ENCODE measurements at regions not wholly inside any gene's neighbourhood (a gene's known extent, or its start where the extent isn't known, plus 50 kb on each side); places are given as distances from the start of the nearest gene placed in this dataset.

DNA sequence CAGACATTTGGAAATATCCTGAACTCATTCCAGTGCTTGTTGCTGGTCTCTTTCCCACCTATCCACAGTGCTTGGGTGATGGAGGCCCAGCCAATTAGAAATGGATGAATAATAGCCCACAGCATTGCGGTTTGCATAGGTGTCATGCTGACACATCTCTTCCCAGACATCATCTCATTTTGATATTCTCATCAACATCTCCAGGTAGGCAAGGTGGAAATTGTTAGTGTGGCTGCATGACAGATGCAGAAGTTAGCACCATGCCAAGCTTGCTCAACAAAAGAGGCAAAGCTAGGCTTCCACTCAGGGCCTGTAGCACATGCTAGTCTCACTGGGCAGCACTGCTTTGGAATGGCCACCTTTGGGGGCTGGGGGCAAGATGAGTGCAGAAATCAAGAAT is 1118.9 kb downstream of the VRK1 start:
- no peak for DNase-seq

DNA sequence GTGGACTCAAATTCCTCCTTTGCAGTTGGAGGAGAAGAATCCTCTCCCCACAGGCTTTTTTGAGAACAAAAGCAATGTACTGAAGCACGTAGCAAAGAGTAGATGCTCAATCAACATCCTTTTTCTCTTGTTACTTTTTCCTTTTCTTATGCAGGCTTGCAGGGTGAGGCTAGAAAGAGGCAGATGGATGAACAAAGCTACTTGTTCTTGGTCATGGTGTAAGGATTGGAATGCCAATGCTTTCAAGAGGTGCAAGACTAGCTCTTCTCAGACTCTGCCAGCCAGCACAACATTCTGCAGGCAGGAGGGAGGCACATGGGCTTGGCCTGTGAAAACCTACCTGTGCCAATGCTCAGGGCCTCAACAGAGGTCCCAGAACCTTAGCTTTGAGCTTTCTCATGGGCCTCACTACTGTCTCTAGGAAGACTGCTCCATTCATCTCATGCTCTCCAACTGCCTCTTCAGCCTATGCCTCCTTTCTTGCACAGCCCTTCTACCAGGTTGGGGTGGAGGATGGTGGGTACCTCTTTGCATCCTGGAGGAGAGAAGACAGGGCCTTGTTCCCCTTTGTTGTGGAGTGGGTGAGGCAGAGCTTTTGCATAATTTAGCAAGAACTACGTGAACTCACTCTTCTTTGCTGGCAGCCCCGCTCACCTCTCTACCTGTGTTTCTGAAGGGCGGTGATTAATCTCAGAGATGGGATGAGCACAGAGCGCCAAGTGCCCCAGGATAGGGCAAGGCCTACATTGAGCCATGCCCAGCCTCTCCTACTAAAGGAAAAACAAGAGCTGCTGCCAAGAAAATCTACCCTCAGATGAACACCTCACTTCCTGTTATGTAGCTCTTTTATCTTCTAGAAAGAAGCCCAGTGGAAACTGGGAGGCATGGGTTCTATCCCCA is 1119.7 kb downstream of the VRK1 start:
- DNase-seq = no peak

GRCh38 chr14:97920201-97920600 is 1123.0 kb downstream of the VRK1 start:
- no peak for DNase-seq

GRCh38 chr14:97921296-97921695 is 1124.1 kb downstream of the VRK1 start:
- no peak for DNase-seq

DNA sequence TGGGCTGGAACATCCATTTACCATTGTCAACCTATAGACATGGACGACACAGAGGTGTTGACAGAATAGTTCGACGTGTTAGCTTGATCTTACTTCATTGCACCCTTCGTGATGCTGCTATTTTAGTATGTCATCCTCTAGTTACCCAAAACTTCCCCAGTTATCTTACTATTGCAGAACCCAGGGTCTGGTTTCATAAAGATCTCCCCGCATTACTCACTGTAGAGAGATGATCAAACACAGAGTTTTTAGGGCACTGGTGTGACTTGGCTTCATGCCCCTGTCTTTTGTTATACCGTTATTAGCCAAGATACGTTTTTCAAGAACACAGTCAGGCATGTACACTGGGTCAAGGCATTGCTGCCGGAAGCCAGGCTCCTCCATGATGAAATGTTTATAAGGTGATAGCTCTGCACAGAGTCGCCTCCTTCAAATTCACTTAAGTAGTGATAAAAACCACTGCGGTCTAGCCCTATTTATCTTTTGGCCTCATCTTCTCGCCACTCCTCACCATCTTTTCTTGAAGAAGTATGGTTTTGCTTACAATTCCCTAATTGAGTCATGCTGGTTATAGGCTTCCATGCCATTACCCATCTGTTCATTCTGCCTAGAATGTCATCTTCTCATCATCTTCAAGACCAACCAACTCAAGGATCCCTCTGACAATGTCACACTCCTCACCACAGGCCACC is 1127.9 kb downstream of the VRK1 start:
- no peak for DNase-seq

DNA sequence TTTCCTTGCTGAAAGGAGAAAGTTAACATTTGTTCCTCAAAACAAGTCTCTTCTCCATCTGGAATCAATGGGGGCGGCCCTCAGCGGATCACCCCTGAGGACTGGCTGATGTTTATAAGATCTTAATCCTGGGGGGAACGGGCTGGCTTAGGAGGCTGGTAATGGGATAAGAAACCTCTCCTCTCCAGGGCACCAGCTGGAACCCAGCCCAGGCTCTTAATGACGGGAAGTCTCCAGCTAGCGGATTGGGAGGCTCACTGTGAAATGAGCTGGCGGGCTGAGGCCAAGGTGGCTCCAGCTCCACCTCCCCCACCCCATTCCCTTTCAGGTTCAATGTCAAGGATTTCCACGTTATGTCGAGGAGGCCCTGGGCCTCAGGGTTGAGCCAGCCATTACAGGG is 1133.0 kb downstream of the VRK1 start:
- DNase-seq = no peak

DNA sequence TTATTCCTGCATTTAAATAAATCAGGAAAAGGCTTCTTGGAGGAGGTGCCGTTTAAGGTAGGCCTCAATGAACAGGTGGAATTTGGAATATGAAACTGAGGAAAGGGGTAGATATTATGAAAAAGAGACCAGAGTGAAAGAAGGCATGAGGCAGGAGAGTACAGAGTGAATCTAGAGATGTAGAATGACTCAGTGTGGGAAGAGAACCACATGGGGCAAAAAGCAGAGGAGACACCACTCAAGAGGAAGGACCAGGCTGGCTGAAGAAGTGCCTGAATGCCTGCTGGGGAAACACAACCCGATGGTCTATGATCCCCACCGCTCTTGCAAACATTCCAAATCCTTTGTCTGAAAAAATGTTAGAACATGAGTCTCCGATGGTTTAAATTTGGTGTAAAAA is 1134.1 kb downstream of the VRK1 start:
- DNase-seq = no peak

GRCh38 chr14:97942921-97943320 is 1145.7 kb downstream of the VRK1 start:
- DNase-seq = no peak

DNA sequence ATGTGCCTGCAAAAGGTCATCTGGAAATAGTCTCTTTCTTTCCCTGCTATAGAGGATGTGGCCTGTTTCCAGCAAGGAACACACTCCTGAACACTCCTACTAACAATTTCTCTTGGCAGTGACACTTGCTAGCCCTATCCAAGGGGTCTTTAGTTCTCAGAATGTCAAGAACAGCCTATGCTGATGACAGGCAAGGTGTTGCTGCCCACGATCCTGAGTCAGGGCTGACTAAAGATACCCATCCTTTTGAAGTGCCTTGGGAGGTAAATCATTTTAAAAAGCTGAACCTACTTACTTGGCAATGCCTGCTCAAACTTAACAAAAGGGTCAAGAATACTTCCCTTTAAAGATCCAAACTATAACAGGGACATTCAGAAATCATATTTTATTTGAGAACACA is 1146.4 kb downstream of the VRK1 start:
- no peak for DNase-seq

DNA sequence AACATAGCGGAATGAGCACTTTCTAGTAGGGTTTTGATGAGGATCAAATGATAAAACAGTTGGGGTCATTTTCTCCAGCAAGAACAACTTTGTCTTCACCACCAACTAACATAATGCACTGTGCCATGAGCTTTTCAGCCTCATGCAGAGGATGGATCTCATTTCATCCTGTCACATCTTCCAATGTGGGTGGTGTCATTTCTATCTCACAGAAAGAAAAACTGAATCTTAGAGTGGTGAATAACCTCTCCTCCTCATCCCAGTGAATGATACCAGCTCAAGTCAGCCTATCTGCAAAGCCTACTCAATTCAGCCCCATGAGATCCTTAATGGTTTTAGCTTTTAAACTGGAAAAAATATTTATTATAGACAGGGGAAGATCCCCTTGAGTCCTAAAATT is 1147.2 kb downstream of the VRK1 start:
- no peak for DNase-seq

DNA sequence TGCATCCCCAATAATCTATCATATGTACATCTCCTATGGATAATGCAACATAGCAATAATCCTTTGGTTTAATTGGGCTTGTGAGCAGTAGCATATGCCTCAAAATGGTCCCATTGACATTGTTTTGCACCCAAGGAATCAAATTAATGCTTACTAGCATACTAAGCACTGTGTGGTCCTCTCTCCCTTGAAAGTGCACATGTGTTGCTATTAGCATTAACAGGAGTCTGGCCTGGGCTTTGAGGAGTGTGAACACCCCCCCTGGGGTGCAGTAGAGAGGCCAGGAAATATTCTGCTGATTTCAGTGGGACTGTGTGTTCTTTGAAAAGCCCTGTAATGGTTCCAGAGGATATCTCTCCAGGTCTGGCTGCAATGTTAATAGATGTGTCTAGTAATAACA is 1148.4 kb downstream of the VRK1 start:
- DNase-seq = no peak

- no peak for DNase-seq
Measured at GRCh38 chr14:97946240-97946639, 1149.1 kb downstream of the VRK1 start.

- DNase-seq = no peak
Measured at GRCh38 chr14:97946641-97947040, 1149.5 kb downstream of the VRK1 start.

- no peak for DNase-seq
Measured at GRCh38 chr14:97948841-97949240, 1151.7 kb downstream of the VRK1 start.

DNA sequence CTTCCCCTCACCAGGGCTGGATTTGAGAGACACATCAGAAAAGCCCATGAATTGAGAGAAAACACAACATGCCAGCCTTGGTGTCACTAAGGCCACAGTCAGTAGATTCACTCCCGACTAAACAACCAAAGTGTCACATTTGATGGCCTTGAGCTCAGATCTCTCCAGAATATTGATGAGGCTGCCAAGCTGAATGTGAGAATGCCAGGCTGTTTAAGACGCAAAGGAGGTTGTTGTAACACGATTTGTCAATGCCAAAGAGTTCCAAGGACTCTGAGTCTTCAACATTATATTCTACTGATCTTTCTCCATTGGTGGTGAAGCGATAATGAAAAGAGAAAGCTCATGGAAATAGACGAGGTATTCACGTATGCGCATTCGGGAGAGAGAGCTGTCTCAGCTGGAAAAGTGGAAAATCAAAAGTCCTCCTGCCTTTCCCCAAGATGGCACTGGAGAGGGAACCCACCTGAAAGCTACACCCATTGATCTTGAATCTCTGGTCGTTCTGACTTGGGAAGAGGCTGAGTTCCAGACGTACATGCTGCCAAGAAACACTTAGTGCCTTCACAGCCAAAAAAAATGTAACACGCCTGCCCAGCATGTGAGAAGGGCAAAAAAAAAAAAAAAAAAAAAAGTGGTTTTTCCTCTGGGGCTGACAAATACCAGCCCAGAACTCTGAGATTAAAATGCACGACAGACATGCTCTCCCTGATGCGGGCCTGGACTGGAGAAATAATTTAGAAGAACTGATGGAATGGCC is 1159.6 kb downstream of the VRK1 start:
- no peak for DNase-seq

GRCh38 chr14:97959251-97959650 is 1162.1 kb downstream of the VRK1 start:
- DNase-seq = no peak

DNA sequence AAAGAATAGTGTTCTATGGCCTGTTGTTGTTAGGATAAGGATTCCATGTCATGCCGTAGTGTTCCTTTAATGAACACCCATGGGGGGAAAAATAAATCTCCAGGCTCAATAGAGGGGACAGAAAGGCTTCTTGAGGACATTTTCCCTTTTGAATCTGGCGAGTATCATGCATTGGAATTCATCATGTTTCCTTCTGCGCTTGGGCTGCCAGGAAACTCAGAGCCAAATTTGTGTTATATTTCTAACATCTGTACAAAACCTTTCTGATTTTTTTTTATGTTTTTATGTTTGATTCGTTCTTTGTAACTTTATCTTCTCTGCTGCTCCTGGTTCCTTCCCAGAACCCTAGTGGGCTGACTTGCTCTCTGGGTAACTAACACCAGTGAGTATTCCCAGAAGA is 1163.3 kb downstream of the VRK1 start:
- no peak for DNase-seq

- no peak for DNase-seq
Measured at GRCh38 chr14:97970222-97970621, 1173.0 kb downstream of the VRK1 start.

GRCh38 chr14:97975216-97975615 is 1178.0 kb downstream of the VRK1 start:
- no peak for DNase-seq

- no peak for DNase-seq
Measured at GRCh38 chr14:97975962-97976361, 1178.8 kb downstream of the VRK1 start.

DNA sequence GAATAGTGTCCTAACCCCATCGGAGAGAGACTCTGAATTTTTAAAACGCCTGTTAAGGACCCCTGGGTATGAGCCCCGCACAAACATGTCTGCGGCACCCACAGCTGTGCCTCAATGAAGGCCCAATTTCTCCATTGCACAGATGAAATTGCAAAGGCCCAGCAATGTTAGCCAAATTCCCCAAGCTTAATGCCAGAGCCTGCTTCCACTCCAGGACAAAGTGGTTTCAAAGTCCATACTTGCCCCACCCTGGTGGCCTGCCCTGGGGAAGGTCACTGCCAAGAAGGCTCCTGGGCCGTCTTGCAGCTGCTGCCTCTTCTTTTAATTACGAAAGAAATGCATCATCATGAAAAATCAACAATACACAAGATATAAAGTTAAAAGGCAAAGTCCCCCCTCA is 1179.7 kb downstream of the VRK1 start:
- DNase-seq = no peak

DNA sequence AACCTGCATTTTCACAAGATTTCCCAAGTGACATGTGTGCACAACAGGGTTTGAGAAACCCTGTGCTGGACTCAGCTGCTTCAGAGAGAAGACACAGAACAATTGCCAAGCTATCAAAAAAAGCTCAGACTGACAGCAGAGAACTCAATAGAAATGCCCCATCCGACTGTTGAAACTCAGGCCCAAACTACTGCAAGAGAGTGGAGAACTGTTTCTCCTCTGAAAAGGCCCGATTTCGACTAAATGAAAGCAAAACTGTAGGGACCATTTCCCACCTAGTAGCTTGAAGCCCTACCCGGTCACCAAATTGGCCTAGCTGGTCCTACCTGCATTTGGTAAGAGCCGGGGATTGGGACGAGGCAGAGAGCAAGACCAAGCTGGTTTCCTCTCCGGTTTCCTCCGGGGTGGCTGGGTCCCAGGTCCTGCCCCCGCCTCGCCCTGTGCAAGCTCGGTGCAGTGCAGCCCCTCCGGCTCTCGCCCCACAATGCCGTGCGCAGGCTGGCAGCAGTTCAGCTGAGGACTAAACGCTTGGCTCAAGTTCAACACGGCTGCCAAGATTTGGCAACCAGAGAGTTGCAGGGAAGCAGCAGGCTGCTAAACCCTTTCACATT is 1180.6 kb downstream of the VRK1 start:
- no peak for DNase-seq

GRCh38 chr14:97978341-97978740 is 1181.2 kb downstream of the VRK1 start:
- DNase-seq = no peak

All from HCEC 1CT (cell line).